Naive thymus-derived CD8-positive, alpha-beta T cell (primary cell): ENCODE measurements at regions not wholly inside any gene's neighbourhood (a gene's known extent, or its start where the extent isn't known, plus 50 kb on each side); places are given as distances from the start of the nearest gene placed in this dataset.
"Not testable (repeated sequence)": the region's sequence is repeated elsewhere in the genome, so short reads cannot be mapped to it uniquely, and the experiment has no call there.

Experiments used
- ATAC-seq, 2 donors: fragments of 150-1000 bp; cut with Tn5 transposase in 1 of 2; sonication (Bioruptor Pico), chemical (Tn5 transposase) in 1 of 2; 1 replicate in 1 of 2; 2 replicates in 1 of 2; pipeline ENCODE4 v1.10.0; 2021; ENCODE audit warnings: mild to moderate bottlenecking in 2 of 2, moderate library complexity in 2 of 2
- POLR2A ChIA-PET: fragments of 350-600 bp; sonication (Branson Sonifier 250); formaldehyde crosslinking; loops from one replicate; lab custom pipeline; 2021; ENCODE audit warnings: antibody characterized with exemption; lab: Charles Lee
- DNase-seq, 10 donors: peaks; one replicate each; pipeline versions ENCODE4 v3.0.0 to v3.0.0-alpha.2; 2020 to 2022
- H3K27ac Mint-ChIP-seq, 10 donors: one replicate each; pipeline ENCODE4 v1.8.0; 2020 to 2022; ENCODE audit warnings: mild to moderate bottlenecking in 10 of 10, mixed read lengths in 10 of 10, moderate library complexity in 4 of 10, inconsistent platforms in 1 of 10
- H3K27me3 Mint-ChIP-seq, 5 donors: one replicate each; pipeline ENCODE4 v1.8.0; 2021 to 2022; ENCODE audit warnings: mixed read lengths in 5 of 5
- H3K36me3 Mint-ChIP-seq, 3 donors: one replicate each; pipeline ENCODE4 v1.8.0; 2020 to 2022; ENCODE audit warnings: mixed read lengths in 3 of 3, mild to moderate bottlenecking in 2 of 3, inconsistent platforms in 1 of 3
- H3K4me1 Mint-ChIP-seq, 4 donors: one replicate each; pipeline ENCODE4 v1.8.0; 2021 to 2022; ENCODE audit warnings: mixed read lengths in 4 of 4
- H3K4me3 Mint-ChIP-seq, 10 donors: one replicate each; pipeline ENCODE4 v1.8.0; 2020 to 2022; ENCODE audit warnings: mild to moderate bottlenecking in 10 of 10, mixed read lengths in 10 of 10, moderate library complexity in 6 of 10, inconsistent platforms in 1 of 10
- H3K9me3 Mint-ChIP-seq, 9 donors: one replicate each; pipeline ENCODE4 v1.8.0; 2020 to 2022; ENCODE audit warnings: mixed read lengths in 9 of 9, mild to moderate bottlenecking in 3 of 9, inconsistent platforms in 1 of 9, moderate library complexity in 1 of 9

- Mint-ChIP-seq H3K27ac (no peak overlapping the region), H3K9me3 (no peaks in the 10 kb centered on the region), H3K4me3 (no peak overlapping the region), H3K4me1 (no peaks in the 10 kb centered on the region), H3K27me3 (peaks cover 0 to 15% (median 1%) of the 10 kb centered on the region in 5 donors), H3K36me3 (no peaks in the 10 kb centered on the region)
- ATAC-seq, result no peak
- DNase-seq, result no peak
- POLR2A ChIA-PET, result no interaction called here
Observed at GRCh38 chr16:66247516-66248481, 118.7 kb upstream of the CDH5 start.

- H3K4me1 Mint-ChIP-seq, result no peaks in the 10 kb centered on the region
- no peak for DNase-seq
- ATAC-seq, result no peak
- H3K36me3 Mint-ChIP-seq, result no peaks in the 10 kb centered on the region
- H3K27me3 Mint-ChIP-seq, result peaks cover 0 to 15% (median 3%) of the 10 kb centered on the region in 5 donors
- no peak overlapping the region for H3K4me3 Mint-ChIP-seq
- no peak overlapping the region for H3K27ac Mint-ChIP-seq
- no peaks in the 10 kb centered on the region for H3K9me3 Mint-ChIP-seq
- POLR2A ChIA-PET, result no interaction called here
Observed at GRCh38 chr16:66245868-66246267, 120.6 kb upstream of the CDH5 start.

GRCh38 chr16:66245072-66245471, 121.4 kb upstream of the CDH5 start:
- Mint-ChIP-seq H3K36me3 (peaks cover 0 to 5% (median 0%) of the 10 kb centered on the region in 3 donors), H3K4me1 (no peaks in the 10 kb centered on the region), H3K27ac (no peak overlapping the region), H3K9me3 (peaks cover 0 to 7% (median 3%) of the 10 kb centered on the region in 9 donors), H3K4me3 (no peak overlapping the region), H3K27me3 (peaks cover 0 to 21% (median 3%) of the 10 kb centered on the region in 5 donors)
- POLR2A ChIA-PET, result no interaction called here
- DNase-seq (no peak), ATAC-seq (no peak)

- Mint-ChIP-seq H3K27me3 (peaks cover 0 to 32% (median 5%) of the 10 kb centered on the region in 5 donors), H3K36me3 (peaks cover 0 to 6% (median 0%) of the 10 kb centered on the region in 3 donors), H3K4me3 (no peak overlapping the region), H3K9me3 (peaks cover 0 to 25% (median 9%) of the 10 kb centered on the region in 9 donors), H3K27ac (no peak overlapping the region), H3K4me1 (no peaks in the 10 kb centered on the region)
- POLR2A ChIA-PET, result no interaction called here
- no peak for ATAC-seq
- DNase-seq, result no peak
Observed at GRCh38 chr16:66242672-66243071, 123.8 kb upstream of the CDH5 start.

- H3K27ac Mint-ChIP-seq, DNase-seq, POLR2A ChIA-PET, H3K4me3 Mint-ChIP-seq, H3K36me3 Mint-ChIP-seq, H3K4me1 Mint-ChIP-seq, ATAC-seq: not testable (repeated sequence)
- H3K27me3 Mint-ChIP-seq, result peaks cover 0 to 32% (median 5%) of the 10 kb centered on the region in 5 donors
- peaks cover 0 to 25% (median 9%) of the 10 kb centered on the region in 9 donors for H3K9me3 Mint-ChIP-seq
Observed at GRCh38 chr16:66242206-66242605, 124.3 kb upstream of the CDH5 start.

GRCh38 chr16:66240631-66241395, 125.7 kb upstream of the CDH5 start:
- DNase-seq (no peak), ATAC-seq (no peak)
- peaks cover 0 to 6% (median 0%) of the 10 kb centered on the region in 3 donors for H3K36me3 Mint-ChIP-seq
- POLR2A ChIA-PET, result no interaction called here
- no peak overlapping the region for H3K27ac Mint-ChIP-seq
- peaks cover 3 to 32% (median 7%) of the 10 kb centered on the region in 5 donors for H3K27me3 Mint-ChIP-seq
- H3K9me3 Mint-ChIP-seq, result peaks cover 0 to 25% (median 9%) of the 10 kb centered on the region in 9 donors
- H3K4me3 Mint-ChIP-seq, result no peak overlapping the region
- no peaks in the 10 kb centered on the region for H3K4me1 Mint-ChIP-seq

- H3K36me3 Mint-ChIP-seq, result peaks cover 0 to 6% (median 0%) of the 10 kb centered on the region in 3 donors
- POLR2A ChIA-PET, result no interaction called here
- ATAC-seq, result no peak
Observed at GRCh38 chr16:66240088-66240487, 126.4 kb upstream of the CDH5 start.

GRCh38 chr16:66238696-66239095, 127.8 kb upstream of the CDH5 start:
- Mint-ChIP-seq H3K9me3 (peaks cover 0 to 25% (median 9%) of the 10 kb centered on the region in 9 donors), H3K4me3 (no peak overlapping the region), H3K27me3 (peaks cover 3 to 24% (median 7%) of the 10 kb centered on the region in 5 donors), H3K4me1 (no peaks in the 10 kb centered on the region), H3K27ac (no peak overlapping the region), H3K36me3 (peaks cover 0 to 6% (median 0%) of the 10 kb centered on the region in 3 donors)
- POLR2A ChIA-PET, result no interaction called here
- DNase-seq, result no peak
- no peak for ATAC-seq

More at GRCh38 chr16:66240088-66240487, 126.4 kb upstream of the CDH5 start:
- Mint-ChIP-seq H3K27ac (no peak overlapping the region), H3K4me1 (no peaks in the 10 kb centered on the region), H3K4me3 (no peak overlapping the region), H3K27me3 (peaks cover 3 to 27% (median 8%) of the 10 kb centered on the region in 5 donors), H3K9me3 (peaks cover 0 to 25% (median 9%) of the 10 kb centered on the region in 9 donors)
- no peak for DNase-seq

GRCh38 chr16:66236301-66236700, 130.2 kb upstream of the CDH5 start:
- H3K4me3 Mint-ChIP-seq, result no peak overlapping the region
- H3K27ac Mint-ChIP-seq, result no peak overlapping the region
- DNase-seq (no peak), ATAC-seq (no peak)
- peaks cover 0 to 6% (median 0%) of the 10 kb centered on the region in 3 donors for H3K36me3 Mint-ChIP-seq
- peaks cover 3 to 17% (median 7%) of the 10 kb centered on the region in 5 donors for H3K27me3 Mint-ChIP-seq
- no peaks in the 10 kb centered on the region for H3K4me1 Mint-ChIP-seq
- H3K9me3 Mint-ChIP-seq, result peaks cover 0 to 25% (median 9%) of the 10 kb centered on the region in 9 donors
- POLR2A ChIA-PET, result no interaction called here

GRCh38 chr16:66231452-66232160, 134.9 kb upstream of the CDH5 start:
- Mint-ChIP-seq H3K4me1 (peaks cover 0 to 6% (median 4%) of the 10 kb centered on the region in 4 donors), H3K36me3 (no peaks in the 10 kb centered on the region), H3K4me3 (no peak overlapping the region), H3K27me3 (peaks cover 2 to 38% (median 6%) of the 10 kb centered on the region in 5 donors), H3K27ac (no peak overlapping the region), H3K9me3 (no peaks in the 10 kb centered on the region)
- POLR2A ChIA-PET, result no interaction called here
- ATAC-seq (no peak), DNase-seq (no peak)

- H3K4me3 Mint-ChIP-seq, result no peak overlapping the region
- H3K4me1 Mint-ChIP-seq, result peaks cover 0 to 6% (median 4%) of the 10 kb centered on the region in 4 donors
- no peaks in the 10 kb centered on the region for H3K9me3 Mint-ChIP-seq
- H3K36me3 Mint-ChIP-seq, result no peaks in the 10 kb centered on the region
- H3K27me3 Mint-ChIP-seq, result peaks cover 3 to 35% (median 7%) of the 10 kb centered on the region in 5 donors
- H3K27ac Mint-ChIP-seq, result no peak overlapping the region
- ATAC-seq (no peak), DNase-seq (no peak)
- POLR2A ChIA-PET, result no interaction called here
Observed at GRCh38 chr16:66229651-66230050, 136.8 kb upstream of the CDH5 start.

GRCh38 chr16:66228792-66229191, 137.7 kb upstream of the CDH5 start:
- POLR2A ChIA-PET, result no interaction called here
- H3K9me3 Mint-ChIP-seq, result no peaks in the 10 kb centered on the region
- H3K36me3 Mint-ChIP-seq, result no peaks in the 10 kb centered on the region
- H3K27ac Mint-ChIP-seq, result no peak overlapping the region
- peaks cover 0 to 6% (median 4%) of the 10 kb centered on the region in 4 donors for H3K4me1 Mint-ChIP-seq
- DNase-seq (no peak), ATAC-seq (no peak)
- no peak overlapping the region for H3K4me3 Mint-ChIP-seq
- H3K27me3 Mint-ChIP-seq, result peaks cover 3 to 35% (median 9%) of the 10 kb centered on the region in 5 donors
